GM21381 (cell line): ENCODE measurements at regions not wholly inside any gene's neighbourhood (a gene's known extent, or its start where the extent isn't known, plus 50 kb on each side); places are given as distances from the start of the nearest gene placed in this dataset.

Experiments
- ATAC-seq: cut with Tn5 transposase; IDR thresholded peaks from one replicate; pipeline ENCODE4 v1.9.1; 2021; ENCODE audit warnings: mild to moderate bottlenecking, moderate library complexity; ENCODE audit not compliant: unreplicated experiment

DNA sequence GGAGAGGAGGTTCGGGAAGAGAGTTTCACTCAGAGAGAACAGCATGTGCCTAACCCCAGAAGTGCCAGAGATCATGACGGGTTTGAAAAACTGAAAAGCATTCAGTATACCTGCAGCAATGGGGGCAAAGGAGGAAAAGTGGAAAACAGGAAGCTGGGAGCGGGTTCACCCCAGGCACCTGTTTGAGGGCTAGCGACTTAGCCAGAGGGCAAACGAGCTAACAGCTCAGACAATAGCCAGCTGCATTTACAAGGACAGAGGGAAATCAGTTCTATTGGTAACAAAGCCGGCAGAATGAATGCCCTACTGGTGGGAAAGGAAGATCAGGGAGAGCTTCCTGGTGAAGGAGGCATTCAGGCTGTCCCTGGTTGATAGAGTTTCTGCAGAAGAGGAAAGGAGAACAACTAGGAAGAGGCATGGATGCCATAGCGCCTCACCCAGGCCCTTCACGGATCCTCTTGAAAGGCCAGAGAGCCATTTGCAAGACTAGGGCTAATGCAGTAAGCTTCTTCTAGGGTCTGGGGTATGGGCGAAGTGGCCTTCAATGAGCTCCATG, 141.7 kb upstream of the ADRA1B start:
- no peak for ATAC-seq

DNA sequence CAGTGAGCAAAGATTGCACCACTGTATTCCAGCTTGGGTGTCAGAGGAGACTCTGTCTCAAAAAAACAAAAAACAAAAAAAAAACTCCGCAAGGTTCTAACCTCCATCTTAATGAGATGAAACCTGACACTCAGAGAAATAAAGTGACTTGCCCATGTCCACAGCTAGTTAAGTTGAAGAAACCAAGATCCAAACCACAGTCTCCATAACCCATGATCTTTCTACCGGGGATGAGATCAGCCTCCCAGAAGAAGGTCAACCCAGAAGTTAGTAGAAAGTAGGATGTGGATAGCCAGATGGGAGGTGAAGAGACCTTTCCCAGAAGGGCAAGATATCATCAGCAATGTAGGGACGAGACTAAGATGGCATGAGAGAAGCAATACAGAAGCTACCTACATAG, 140.4 kb upstream of the ADRA1B start:
- no peak for ATAC-seq

DNA sequence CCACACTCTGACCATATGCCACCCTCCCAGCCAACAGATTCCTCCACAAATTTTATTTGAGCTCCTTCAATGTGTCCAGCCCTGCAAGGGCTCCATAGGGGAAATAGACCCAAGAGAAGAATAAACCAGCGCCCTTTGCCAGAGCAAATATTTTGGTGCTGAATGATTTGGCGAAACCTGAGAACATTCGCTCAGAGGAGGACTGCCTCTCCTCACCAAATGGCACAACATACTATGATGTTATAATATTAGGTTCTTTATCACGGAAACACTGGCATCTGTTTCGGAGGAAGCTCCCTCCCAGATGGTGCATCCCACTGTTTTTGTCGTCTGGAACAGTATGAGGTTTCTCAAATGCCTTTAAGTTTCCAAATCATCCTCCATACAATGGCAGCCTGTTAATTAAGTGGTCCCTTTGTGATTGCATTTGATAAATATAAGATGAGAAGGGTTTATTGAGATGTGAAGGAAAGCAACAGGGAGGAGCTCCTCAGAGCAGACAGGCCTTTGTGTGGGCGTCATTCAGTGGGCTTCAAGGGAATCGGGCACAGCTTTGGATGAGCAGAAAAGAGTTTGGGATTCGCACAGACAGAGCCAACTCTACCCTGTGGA, 139.1 kb upstream of the ADRA1B start:
- no peak for ATAC-seq

DNA sequence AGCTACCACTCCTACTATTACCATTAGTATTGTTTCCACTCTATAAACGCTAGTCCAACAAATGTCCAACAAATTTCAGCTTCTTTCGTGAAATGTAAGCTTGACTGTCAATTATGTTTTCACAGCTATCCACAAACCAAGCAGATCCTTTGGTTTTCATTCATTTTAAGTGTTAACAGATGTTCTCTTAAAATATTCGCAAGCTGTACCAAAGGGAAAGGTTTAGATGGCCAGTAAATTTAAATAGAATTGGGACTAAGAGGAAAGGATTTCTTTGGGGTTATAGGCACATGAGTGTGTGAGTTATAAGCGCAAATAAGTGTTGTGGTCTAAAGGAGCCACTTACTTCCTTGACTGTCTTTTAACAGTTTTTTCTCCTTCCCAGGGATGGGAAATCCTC, 136.8 kb upstream of the ADRA1B start:
- ATAC-seq = no peak

DNA sequence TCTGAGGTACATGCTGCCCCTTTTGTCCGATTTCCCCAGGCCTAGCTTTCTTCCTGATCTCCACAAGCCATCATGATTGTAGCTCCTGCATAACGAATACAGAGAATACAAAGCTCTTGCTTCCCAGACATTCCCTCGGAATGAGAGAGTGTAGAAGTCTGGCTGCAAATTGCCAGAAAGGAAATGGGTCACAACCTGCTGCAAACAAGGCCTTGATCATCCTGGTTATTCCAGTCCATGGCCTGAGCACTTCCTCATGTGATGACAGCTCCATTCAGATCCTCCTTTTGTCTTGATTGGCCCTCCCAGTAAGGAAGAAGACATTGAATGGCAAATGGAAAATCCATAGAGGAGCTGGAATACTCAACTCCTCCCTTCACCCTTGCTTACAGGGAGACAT, 136.0 kb upstream of the ADRA1B start:
- no peak for ATAC-seq

DNA sequence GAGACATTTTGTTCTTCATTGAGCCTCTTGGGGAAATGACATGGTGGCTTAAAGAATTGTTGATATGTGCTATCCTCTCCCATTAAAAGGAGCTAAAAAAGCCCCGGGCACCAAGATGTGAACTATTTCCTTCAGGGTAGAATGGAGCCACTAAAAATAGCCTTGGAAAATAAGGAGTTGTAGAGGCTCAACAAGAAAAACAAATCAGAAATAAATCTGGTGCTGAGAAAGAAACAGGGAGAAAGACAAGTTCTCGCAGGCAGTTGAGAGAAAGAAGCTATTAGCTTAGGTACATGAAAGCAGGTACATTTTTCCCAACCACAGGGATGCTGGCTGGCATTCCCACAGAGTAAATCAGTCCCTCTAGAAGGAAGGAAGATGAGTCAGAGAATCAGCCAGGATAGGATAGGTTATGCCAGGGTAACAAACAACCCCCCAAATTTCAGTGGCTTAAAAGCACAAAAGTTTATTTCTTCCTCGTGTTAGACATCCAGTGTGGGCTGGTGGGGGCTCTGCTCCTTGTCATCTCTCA, 134.6 kb upstream of the ADRA1B start:
- ATAC-seq = no peak

DNA sequence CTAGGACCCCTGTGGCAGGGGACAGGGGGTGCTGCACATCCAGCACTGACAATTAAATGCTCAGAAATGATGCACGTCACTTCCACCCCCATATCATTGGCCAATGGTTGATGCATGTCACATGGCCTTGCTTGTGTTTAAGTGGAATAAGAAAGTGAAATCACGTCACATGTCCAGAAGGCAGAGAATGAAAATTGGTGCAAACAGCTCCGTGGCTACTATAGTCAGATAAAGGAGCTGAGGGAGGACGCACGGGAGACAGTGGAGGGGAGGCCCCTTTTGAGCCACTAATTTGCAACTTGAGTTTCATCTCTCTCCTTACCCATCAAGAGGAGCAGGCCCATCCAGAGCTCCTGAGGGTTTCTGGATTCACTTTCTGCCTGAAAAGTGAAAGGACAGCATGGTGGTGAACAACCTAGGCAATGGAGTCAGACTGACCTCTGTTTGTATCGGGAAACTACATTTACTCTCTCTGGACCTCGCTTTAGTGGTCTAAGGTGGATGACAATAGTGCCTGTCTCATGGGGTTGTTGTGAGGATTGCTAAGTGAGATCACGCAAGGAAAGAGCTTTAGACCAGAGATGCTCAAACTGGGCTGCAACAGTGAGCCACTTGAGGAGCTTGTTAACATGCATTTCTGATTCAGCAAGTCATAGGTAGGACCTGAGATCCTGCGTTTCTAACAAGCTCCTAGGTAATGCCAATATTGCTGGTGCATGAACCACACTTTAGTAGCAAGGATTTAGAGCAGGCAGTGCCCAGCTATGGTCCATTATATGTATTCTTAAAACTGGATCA, 133.9 kb upstream of the ADRA1B start:
- no peak for ATAC-seq

DNA sequence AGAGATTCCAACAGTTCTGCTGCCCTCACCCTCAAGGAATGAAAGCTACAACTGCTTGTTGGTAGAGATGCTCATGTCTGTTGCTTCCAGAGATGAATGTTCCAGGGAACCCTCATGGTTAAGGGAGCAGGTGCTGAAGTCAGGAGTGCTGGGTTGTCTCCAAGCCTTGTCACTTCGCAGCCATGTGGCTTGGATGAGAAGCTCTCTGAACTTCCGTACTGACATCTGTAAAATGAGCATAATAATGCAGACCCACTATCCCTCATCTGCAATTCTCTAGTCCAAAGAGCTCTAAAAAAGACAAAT, 133.3 kb upstream of the ADRA1B start:
- ATAC-seq = no peak

DNA sequence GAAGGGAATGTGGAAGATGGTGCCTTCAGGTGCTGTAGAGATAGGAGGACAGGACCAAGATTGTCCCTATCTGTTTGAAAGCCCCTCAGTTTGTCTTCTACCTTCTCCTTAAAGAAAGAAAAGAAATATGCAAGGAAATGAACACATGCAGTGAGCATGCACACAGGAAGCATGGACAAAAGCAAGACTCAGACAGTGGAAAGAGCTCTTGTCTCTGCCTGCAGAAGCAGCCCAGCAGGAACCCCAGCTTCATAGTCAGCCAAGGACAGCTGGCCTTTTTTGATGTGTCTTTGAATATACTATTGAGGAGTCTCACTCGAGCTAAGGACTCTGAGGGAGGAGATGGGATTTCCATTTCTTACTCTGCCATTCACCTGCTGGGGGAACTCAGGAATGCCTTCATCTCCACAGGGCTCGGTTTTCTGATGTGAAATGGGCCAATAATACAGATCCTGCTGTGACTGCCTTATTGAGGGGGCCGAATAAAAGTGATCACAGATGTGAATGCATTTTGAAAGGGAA, 132.5 kb upstream of the ADRA1B start:
- no peak for ATAC-seq

DNA sequence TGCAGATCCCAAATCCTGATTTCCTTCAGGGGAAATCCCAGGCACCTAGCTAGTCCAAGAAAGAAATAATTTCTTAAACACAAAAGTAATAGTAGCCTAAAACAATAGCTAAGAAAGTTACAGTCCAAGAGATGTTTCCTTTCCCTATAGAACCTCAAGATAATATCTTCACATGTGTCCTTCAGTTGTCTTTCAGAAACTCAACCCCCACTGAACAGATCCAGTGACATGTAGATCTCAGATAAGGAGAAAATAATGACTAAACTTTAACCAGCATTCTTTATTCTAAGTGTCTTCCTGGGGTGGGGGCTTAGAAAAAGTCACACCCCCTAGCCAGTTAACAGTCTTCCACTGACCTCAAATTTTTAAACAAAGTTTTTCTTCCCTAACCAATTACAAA, 131.3 kb upstream of the ADRA1B start:
- ATAC-seq = no peak

DNA sequence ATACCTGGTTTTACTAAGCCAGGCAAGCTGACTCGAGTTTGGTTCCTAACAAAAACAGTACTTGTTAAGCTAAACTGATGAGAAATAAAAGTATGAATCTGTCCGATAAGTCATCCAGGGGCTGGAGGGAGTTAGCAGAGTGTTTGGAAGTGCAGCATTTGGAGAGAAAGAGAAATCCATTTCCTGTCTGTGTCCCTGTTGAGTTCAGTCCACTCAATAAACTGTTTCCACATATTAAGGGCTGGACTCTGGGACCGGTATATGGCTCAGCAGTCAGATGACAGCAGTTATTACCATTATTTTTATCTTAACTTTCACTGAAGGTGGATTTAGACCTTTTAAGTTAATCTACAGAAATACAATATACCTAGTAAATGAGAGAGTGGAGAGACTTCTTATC, 130.6 kb upstream of the ADRA1B start:
- ATAC-seq = no peak

DNA sequence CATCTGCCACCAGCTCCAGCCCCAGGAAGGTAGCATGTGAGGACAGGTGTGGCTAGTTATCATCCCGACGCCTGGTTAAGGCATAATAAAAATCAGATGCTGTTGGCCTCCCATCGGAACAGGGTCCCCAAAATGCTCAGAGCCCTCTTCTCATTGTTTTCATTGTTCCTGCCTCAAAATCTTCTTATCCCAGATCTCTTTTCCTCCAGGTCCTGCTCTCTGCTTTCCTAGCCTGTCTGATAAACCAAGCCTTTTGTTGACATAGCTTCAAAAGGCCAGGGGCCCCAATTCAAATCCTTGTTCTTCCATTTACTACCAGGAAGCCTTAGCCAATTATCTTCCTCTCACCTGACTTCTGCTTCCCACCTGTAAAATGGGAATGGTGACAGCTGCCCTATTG, 130.1 kb upstream of the ADRA1B start:
- no peak for ATAC-seq

DNA sequence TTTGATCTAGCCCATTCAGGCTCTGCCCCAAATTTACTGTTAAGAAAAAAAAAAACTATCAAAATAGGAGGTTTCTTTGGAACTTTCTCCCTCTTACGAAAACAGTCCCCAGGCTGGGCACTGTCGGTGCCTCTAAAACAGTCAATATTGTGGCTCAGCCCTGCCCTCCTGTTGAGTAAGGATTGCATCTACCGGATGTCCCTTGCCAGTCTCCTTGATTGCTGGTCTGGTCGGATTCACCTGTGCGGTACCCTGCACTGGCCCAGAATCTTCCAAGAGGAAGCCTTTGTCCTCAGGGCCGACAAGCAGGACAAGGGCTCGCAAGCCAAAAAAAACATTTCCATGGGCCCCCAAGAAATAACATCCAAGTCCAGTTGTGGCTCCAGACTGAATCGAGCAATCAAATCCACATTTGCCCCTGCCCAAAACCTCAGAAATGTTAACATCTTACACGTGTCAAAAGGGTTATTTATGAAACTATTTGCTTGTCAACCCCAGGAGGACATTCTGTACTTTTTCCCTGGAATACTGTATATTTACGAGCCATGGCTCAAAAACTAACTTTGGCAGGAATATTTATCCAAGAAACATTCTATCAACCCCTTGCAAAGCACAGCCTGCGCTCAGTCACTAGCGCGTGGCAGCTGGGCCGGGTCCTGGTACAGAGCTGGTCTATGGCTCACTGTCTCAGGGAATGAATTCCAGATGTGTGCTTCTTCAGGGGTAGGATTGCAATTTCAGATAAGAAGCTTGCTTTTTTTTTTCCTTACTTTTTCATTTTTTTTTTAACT, 129.2 kb upstream of the ADRA1B start:
- ATAC-seq = no peak

DNA sequence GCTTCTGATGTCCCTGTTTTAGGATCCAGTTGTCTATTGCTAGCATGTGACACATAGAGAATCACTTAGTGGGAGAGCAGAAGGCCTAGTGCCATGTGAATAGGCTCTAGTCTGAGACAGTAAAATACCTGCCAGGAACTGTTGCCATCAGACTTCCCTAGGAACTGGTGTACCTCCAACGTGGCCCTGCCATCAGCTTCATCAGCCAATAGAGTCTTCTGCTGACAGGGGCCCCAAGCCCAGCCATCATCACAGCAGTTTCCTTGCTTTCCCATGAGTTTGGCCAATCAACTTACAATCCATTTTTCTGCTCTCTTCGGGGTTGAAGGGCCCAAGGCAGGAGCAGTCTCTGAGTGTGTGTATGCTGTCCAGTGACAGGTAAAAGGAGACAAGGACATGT, 128.4 kb upstream of the ADRA1B start:
- ATAC-seq = no peak

DNA sequence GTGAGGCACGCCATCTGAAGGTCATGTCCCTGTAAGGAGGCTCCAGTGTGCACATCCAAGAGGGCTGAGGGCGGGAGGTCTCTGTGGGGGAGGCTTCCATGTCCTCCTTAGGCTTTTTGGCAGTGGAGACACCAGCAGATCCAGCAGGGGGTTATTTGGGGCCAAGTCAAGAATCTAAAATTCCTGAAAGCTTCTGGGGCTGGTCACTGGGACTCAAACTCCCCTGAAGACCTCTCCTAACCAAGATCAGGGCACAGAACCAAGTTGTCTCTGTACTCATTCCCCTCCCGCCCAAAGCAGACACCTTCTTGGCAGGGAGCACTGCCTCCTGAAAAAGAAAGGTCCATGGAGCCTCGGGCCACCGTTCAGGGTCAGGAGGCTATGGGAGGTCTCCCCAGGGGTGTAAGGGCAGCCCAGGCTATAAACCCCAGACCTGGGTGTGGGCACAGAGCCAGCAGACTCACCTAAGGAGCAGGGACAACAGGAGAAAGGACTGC, 127.4 kb upstream of the ADRA1B start:
- no peak for ATAC-seq

DNA sequence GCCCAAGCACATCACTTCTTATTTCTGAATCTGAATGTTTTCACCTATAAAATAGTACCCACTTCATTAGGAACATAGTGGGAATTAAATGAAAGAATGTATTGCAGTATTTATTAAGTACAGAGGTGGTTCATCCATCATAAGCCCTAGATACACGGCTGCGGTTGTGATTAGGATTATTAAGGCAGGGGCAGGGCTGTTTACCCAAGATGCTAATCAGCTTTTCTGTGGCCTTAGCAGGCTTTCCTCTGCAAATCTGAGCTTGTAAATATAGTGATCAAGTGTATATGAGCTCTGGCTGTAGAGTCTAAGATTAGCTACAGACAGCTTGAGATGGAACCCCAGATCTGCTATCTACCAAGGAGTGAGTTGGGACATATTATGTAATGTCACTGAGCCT, 124.1 kb upstream of the ADRA1B start:
- no peak for ATAC-seq

DNA sequence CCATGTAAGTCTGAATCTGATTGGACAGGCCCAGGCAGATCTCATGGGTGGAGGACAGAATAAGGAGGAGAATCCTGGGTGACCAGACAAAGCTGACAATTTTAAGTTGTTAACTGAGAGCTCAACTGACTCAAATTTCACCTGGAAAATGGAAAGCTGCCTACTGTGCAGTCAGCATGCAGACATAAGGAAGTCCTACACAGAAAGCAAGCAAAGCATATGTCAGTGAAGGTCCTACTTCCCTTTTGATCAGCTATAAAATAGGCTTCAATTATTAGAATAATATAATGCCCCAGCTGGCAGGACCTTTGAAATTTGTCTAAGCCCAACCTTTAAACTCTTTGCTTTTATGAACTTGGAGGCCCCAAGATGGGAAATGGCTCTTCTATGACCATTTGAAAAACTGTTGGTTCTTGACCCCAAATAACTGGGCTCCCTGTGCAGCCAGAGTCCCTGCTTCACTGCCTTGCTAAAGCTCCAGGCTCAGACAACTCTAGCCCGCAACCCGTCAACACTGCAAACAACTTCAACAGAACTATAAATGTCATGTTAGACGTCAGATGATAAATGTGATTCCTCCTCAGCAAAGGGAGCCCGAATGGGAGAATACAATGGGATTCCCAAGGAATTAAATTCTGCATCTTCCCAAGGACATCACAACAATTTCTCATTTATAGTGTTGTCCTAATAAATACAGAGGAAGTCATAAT, 118.9 kb upstream of the ADRA1B start:
- no peak for ATAC-seq

DNA sequence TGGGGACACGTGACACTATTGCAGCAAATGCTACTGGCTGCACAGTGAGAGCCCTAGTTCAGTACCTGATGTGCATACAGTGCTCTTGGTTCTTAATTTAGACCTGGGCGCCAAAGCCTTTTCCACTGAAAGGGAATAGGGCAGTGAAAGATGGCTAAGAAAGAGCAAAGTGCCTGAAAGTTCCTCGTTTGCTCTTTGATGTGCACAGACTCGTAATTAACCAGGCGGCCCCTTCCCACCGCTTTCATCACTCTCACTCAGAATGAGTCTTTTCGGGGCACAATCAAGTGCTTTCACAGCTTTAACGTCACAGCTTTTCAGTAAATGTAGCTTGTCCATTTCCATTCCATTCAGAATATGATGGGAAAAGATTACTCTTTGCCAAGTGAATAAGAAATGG, 116.6 kb upstream of the ADRA1B start:
- ATAC-seq = no peak

DNA sequence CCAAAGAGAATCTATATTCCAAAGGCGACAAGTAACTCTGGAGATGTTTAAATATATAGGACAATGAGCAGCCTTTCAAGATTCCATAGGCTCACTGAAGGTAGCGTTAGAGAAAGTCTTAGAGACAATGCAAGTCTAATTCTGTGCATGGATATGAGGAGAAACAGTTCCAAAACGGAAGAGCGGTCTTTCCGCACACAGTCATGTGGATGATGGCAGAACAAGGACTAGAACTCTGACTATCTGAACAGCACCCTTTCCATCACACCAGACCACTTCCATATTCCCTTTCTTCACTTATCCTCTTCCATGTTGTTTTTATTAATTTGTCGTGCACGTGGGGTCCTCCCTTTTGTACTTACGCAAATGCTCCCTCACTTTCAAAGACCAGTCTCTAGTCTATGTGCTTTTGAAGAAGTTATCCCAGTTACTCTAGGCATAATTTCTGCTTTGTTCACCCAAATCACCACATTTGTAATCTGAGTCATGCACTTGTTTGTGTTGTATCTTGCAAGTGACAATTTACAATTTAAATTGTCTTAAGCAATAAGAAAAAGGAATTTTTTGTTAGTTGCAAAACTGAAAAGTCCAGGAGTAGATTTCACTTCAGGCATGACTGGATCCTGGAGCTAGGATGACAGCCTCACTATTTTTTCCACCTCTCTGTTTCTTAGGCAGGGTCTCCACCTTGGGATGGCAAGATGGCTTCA, 116.0 kb upstream of the ADRA1B start:
- ATAC-seq = no peak

DNA sequence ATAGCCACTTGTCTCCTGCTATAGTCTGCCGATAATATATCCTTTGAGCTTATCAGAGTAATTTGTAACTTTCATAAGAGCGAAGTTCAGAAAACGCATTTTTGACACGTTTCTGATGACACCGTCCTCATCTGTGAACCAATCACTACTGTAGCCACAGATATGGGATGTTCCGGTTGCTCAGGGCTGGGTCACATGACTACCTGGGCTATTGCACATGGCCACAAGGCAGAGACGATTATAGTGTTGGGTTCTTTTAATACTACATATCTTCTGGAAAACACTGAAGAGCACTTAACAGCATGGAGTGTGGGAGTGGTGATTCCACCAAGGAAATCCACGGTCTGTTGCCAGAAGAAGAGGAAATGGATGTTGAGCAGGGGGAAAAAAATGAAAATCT, 115.0 kb upstream of the ADRA1B start:
- ATAC-seq = no peak
